Natural killer cell treated with Interleukin-12 subunit alpha and Interleukin-12 subunit beta and Interleukin-15 and Interleukin-18, amount 100 ng/mL, for 72 hours (primary cell): ENCODE measurements at regions not wholly inside any gene's neighbourhood (a gene's known extent, or its start where the extent isn't known, plus 50 kb on each side); places are given as distances from the start of the nearest gene placed in this dataset.

Experiments used
- ATAC-seq, 2 donors: fragments of 150-1000 bp; cut with Tn5 transposase in 1 of 2; sonication (Bioruptor Pico), chemical (Tn5 transposase) in 1 of 2; 2 replicates each; pipeline ENCODE4 v1.10.0; 2021
- DNase-seq: peaks from one replicate; pipeline ENCODE4 v3.0.0; 2022; ENCODE audit warnings: low spot score
- H3K27ac Mint-ChIP-seq, 2 donors: 1 replicate in 1 of 2; 2 replicates in 1 of 2; pipeline ENCODE4 v1.8.0; 2022; ENCODE audit warnings: mixed read lengths in 2 of 2, mild to moderate bottlenecking in 1 of 2, moderate library complexity in 1 of 2
- H3K27me3 Mint-ChIP-seq, 2 donors: 1 replicate in 1 of 2; 2 replicates in 1 of 2; pipeline ENCODE4 v1.8.0; 2022; ENCODE audit warnings: mixed read lengths in 2 of 2
- H3K36me3 Mint-ChIP-seq: one replicate; pipeline ENCODE4 v1.8.0; 2022; ENCODE audit warnings: mixed read lengths
- H3K4me1 Mint-ChIP-seq, 2 donors: 1 replicate in 1 of 2; 2 replicates in 1 of 2; pipeline ENCODE4 v1.8.0; 2022; ENCODE audit warnings: low read depth in 2 of 2, mixed read lengths in 2 of 2, mild to moderate bottlenecking in 1 of 2
- H3K4me3 Mint-ChIP-seq: one replicate; pipeline ENCODE4 v1.8.0; 2022; ENCODE audit warnings: mixed read lengths
- H3K9me3 Mint-ChIP-seq: 2 replicates; pipeline ENCODE4 v1.8.0; 2022; ENCODE audit warnings: mixed read lengths

- Mint-ChIP-seq H3K27me3 (peaks cover 25 to 26% of the 10 kb centered on the region in 2 donors), H3K27ac (no peak overlapping the region), H3K4me3 (no peak overlapping the region), H3K9me3 (no peaks in the 10 kb centered on the region), H3K4me1 (no peaks in the 10 kb centered on the region), H3K36me3 (no peaks in the 10 kb centered on the region)
- no peak for ATAC-seq
- DNase-seq, result no peak
These were observed 162.6 kb upstream of the E2F8 start for GRCh38 chr11:19403196-19403895.

DNA sequence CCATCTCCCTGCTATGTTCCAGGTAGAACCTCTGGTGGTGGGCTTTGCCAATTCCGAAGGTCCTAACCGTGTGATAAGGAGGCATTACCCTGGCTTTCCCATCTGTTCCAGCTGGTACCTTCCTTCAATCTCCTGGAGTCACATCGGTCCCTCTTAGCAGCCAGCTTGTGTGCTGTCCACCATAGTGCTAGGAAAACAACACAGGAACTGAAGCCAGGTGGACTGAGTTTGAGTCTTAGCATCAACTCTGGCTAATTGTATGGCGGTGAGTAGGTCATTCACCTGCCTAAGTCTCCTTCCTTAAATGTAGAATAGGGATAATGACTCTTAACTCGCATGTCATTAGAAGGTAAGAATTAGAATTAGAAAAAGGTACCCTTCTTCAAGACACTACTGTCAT is 159.6 kb upstream of the E2F8 start:
- no peak overlapping the region for H3K4me3 Mint-ChIP-seq
- ATAC-seq, result no peak
- no peaks in the 10 kb centered on the region for H3K36me3 Mint-ChIP-seq
- H3K27me3 Mint-ChIP-seq, result peaks cover 13 to 20% of the 10 kb centered on the region in 2 donors
- no peaks in the 10 kb centered on the region for H3K9me3 Mint-ChIP-seq
- no peak overlapping the region for H3K27ac Mint-ChIP-seq
- DNase-seq, result no peak
- no peaks in the 10 kb centered on the region for H3K4me1 Mint-ChIP-seq

DNA sequence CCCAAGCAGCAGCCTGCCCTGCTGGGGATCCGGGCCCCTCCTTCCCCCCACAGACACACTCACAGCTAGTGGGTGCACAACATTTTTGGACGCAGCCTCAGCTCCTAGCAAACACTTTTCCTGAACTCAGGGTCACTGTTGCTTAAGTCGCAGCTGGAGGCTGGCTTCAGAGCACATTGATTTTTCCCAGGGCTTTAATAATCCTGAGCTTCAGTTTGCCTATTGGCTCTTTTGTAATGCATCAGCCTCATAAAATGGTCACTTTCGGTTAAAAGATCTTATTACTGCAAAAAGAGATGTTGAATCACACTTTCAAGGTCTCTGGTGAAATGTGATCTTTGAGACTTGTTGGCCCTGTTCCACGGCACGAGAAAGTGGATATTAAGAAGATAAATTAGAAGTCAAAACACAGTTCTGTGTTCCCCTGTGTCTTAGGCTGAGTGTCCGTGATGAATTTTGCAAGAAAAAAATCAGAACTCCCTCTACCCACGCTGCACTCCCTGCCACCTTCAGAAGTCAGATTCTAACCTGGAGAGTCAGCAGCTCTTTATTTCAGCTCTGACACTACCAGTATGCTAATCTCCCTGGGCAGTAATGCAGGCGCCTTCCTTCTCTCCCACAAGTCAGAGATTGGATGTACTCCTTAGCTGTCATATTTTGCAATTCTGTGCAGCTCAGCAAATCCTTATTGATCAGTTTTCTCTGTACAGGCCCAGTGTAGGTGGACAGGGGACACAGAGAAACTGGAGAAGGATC is 158.2 kb upstream of the E2F8 start:
- no peak overlapping the region for H3K27ac Mint-ChIP-seq
- no peaks in the 10 kb centered on the region for H3K36me3 Mint-ChIP-seq
- peaks cover 14 to 17% of the 10 kb centered on the region in 2 donors for H3K27me3 Mint-ChIP-seq
- ATAC-seq (no peak), DNase-seq (no peak)
- peaks cover 4 to 7% of the 10 kb centered on the region in 2 donors for H3K4me1 Mint-ChIP-seq
- no peak overlapping the region for H3K4me3 Mint-ChIP-seq
- no peaks in the 10 kb centered on the region for H3K9me3 Mint-ChIP-seq

- Mint-ChIP-seq H3K27ac (no peak overlapping the region), H3K9me3 (no peaks in the 10 kb centered on the region), H3K36me3 (no peaks in the 10 kb centered on the region), H3K4me3 (no peak overlapping the region), H3K4me1 (peaks cover 4 to 7% of the 10 kb centered on the region in 2 donors), H3K27me3 (peaks cover 7 to 10% of the 10 kb centered on the region in 2 donors)
- ATAC-seq (no peak), DNase-seq (no peak)
These were observed 157.5 kb upstream of the E2F8 start for GRCh38 chr11:19398273-19398672.

DNA sequence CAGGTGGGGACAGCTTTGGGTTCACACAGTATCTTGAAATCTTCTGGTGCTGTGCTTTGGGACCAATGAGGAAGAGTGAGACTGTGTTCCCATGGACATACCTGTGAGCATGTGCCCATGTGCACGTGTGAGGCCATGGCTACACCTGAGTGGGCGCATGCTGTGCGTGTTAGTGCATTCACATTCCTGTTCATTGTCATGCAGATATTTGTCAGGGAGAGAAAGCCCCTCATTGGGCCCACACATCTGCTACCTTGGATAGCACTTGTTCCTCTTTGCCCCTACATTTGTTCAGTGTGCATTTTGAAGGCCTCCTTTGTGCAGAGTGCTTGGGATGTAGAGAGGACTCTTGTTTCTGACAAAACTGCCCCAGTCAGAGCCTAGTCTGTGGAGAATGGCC is 154.3 kb upstream of the E2F8 start:
- Mint-ChIP-seq H3K36me3 (no peaks in the 10 kb centered on the region), H3K27ac (no peak overlapping the region), H3K4me3 (no peak overlapping the region), H3K4me1 (peaks cover 4 to 7% of the 10 kb centered on the region in 2 donors), H3K27me3 (peaks cover 0 to 5% of the 10 kb centered on the region in 2 donors), H3K9me3 (no peaks in the 10 kb centered on the region)
- ATAC-seq (peak in 1 of 2 donors; percentile 4), DNase-seq (no peak)

DNA sequence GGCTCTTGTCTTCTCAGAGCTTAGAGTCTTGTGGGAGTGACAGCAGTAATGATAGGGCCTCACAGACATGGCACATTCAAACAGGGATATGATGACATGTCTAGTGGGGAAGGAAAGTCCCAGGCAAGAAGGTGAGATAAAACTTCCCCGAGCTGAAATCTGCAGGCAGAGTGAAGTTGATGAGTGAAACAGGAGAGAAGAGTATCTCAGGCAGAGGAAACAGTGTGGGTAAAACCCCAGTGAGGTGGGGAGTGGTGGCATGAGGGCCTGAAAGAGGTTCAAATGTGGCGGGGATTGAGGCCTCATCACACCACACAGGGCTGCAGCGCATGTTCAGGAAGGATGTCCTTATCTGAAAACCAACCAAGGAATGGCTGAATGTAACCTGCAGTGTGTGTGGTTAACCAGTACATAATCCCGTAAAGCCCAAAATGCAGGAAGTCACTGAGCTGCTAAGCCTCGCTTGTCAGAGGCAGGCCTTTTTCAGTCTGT is 153.8 kb upstream of the E2F8 start:
- Mint-ChIP-seq H3K27ac (peak overlapping the region in 1 of 2 donors; percentile 3), H3K9me3 (no peaks in the 10 kb centered on the region), H3K36me3 (no peaks in the 10 kb centered on the region), H3K4me3 (peak overlapping the region; percentile 5), H3K27me3 (peaks cover 0 to 5% of the 10 kb centered on the region in 2 donors), H3K4me1 (peaks cover 4 to 7% of the 10 kb centered on the region in 2 donors)
- DNase-seq (no peak), ATAC-seq (peak; percentile 33 to 75)

GRCh38 chr11:19393941-19394340 is 153.2 kb upstream of the E2F8 start:
- H3K4me1 Mint-ChIP-seq, result peaks cover 4 to 7% of the 10 kb centered on the region in 2 donors
- peaks cover 3 to 6% of the 10 kb centered on the region in 2 donors for H3K27me3 Mint-ChIP-seq
- H3K9me3 Mint-ChIP-seq, result no peaks in the 10 kb centered on the region
- DNase-seq (no peak), ATAC-seq (no peak)
- no peaks in the 10 kb centered on the region for H3K36me3 Mint-ChIP-seq
- H3K27ac Mint-ChIP-seq, result peak overlapping the region in 1 of 2 donors; percentile 3
- no peak overlapping the region for H3K4me3 Mint-ChIP-seq

GRCh38 chr11:19392847-19393518 is 152.2 kb upstream of the E2F8 start:
- DNase-seq, result no peak
- ATAC-seq, result no peak
- H3K27me3 Mint-ChIP-seq, result peaks cover 7 to 8% of the 10 kb centered on the region in 2 donors
- no peak overlapping the region for H3K27ac Mint-ChIP-seq
- no peaks in the 10 kb centered on the region for H3K36me3 Mint-ChIP-seq
- H3K4me1 Mint-ChIP-seq, result peaks cover 4 to 7% of the 10 kb centered on the region in 2 donors
- H3K4me3 Mint-ChIP-seq, result no peak overlapping the region
- no peaks in the 10 kb centered on the region for H3K9me3 Mint-ChIP-seq

DNA sequence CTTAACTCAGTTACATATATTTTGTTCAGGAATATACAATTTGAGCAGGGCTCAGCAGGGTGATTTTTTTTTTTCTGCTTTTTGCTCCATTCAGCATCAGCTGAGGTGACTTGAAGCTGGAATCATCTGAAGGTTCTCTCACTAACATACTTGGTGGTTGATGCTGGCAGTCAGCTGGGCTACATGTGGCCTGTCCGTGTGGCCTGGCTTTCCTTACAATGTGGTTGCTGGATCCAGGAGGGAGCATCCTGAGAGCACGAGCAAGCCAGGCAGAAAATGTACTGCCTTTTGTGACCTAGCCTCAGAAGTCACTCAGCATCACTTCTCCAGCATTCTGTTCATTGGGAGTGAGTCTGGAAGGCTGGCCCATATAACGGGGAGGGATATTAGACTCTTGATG is 151.6 kb upstream of the E2F8 start:
- no peak for DNase-seq
- Mint-ChIP-seq H3K4me3 (no peak overlapping the region), H3K27me3 (peaks cover 7 to 9% of the 10 kb centered on the region in 2 donors), H3K27ac (no peak overlapping the region), H3K9me3 (no peaks in the 10 kb centered on the region), H3K4me1 (peaks cover 4 to 7% of the 10 kb centered on the region in 2 donors), H3K36me3 (no peaks in the 10 kb centered on the region)
- no peak for ATAC-seq

- Mint-ChIP-seq H3K27ac (no peak overlapping the region), H3K4me1 (peaks cover 4 to 7% of the 10 kb centered on the region in 2 donors), H3K9me3 (no peaks in the 10 kb centered on the region), H3K4me3 (no peak overlapping the region), H3K27me3 (peaks cover 14 to 15% of the 10 kb centered on the region in 2 donors), H3K36me3 (no peaks in the 10 kb centered on the region)
- DNase-seq (no peak), ATAC-seq (no peak)
These were observed 150.9 kb upstream of the E2F8 start for GRCh38 chr11:19391652-19392051.

- H3K27me3 Mint-ChIP-seq, result peaks cover 18 to 20% of the 10 kb centered on the region in 2 donors
These were observed 150.3 kb upstream of the E2F8 start for GRCh38 chr11:19391026-19391425.

GRCh38 chr11:19389787-19390303 is 149.1 kb upstream of the E2F8 start:
- peaks cover 18 to 20% of the 10 kb centered on the region in 2 donors for H3K27me3 Mint-ChIP-seq
- no peaks in the 10 kb centered on the region for H3K9me3 Mint-ChIP-seq
- no peak overlapping the region for H3K27ac Mint-ChIP-seq
- DNase-seq, result no peak
- no peaks in the 10 kb centered on the region for H3K36me3 Mint-ChIP-seq
- no peak for ATAC-seq
- no peak overlapping the region for H3K4me3 Mint-ChIP-seq
- H3K4me1 Mint-ChIP-seq, result peaks cover 4 to 7% of the 10 kb centered on the region in 2 donors

More at GRCh38 chr11:19391026-19391425, 150.3 kb upstream of the E2F8 start:
- H3K27ac Mint-ChIP-seq, result no peak overlapping the region
- ATAC-seq (no peak), DNase-seq (no peak)
- no peaks in the 10 kb centered on the region for H3K9me3 Mint-ChIP-seq
- H3K36me3 Mint-ChIP-seq, result no peaks in the 10 kb centered on the region
- no peak overlapping the region for H3K4me3 Mint-ChIP-seq
- H3K4me1 Mint-ChIP-seq, result peaks cover 4 to 7% of the 10 kb centered on the region in 2 donors

GRCh38 chr11:19382131-19382611 is 141.4 kb upstream of the E2F8 start:
- no peak overlapping the region for H3K4me3 Mint-ChIP-seq
- H3K36me3 Mint-ChIP-seq, result no peaks in the 10 kb centered on the region
- H3K9me3 Mint-ChIP-seq, result no peaks in the 10 kb centered on the region
- H3K27me3 Mint-ChIP-seq, result peaks cover 26 to 56% of the 10 kb centered on the region in 2 donors
- no peaks in the 10 kb centered on the region for H3K4me1 Mint-ChIP-seq
- ATAC-seq, result no peak
- no peak overlapping the region for H3K27ac Mint-ChIP-seq
- no peak for DNase-seq
